Hindlimb muscle (tissue), 1 donor: ENCODE measurements at regions not wholly inside any gene's neighbourhood (a gene's known extent, or its start where the extent isn't known, plus 50 kb on each side); places are given as distances from the start of the nearest gene placed in this dataset.

Experiments
- DNase-seq: peaks from one replicate; pipeline ENCODE4 v3.0.0-alpha.2; 2013

DNA sequence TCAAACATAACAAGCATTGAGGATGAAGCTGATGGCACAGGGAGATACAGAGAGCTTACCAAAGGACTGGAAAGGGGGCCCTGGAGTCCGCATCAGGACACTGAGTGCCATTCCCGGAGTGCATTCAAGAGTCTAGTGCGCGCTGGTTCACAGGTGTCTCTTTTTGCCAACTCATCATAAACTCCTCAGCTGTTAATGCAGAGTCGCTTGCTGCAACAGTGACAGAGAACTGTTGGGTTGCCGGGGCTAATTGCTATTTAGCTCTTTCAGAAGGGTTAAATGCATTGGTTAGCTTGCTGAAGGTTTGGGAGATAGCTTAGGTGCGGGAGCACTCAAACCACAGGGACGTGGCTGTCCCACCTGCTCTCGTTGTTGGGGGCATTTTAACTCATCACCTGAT, 1091.6 kb upstream of the EEF2KMT start:
- DNase-seq = no peak

DNA sequence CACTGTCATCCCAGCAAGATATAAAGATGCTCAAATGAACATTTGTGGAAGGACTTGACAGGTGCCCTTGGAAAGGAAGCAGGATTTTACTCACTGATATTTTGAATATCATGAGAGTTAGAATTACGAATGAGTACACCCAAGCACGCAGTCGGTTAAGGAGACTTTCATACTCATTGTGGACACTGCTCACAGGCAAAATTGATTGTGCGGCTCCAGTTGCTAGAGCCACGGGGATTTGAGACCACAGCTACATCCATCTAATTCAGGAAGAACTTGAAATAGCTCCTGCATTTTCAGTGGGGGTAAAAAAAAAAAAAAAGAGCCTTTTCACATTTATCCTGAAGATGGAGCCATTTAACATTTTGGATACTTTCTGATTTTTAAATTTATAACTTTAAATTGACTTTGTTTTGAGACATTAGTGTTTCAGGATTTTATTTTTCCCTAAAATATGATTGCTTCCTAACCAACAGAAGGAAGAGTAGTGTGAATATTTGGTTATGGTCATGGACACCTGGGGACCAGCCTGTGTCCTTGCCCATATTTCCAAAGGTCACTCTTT, 1080.1 kb upstream of the EEF2KMT start:
- no peak for DNase-seq

DNA sequence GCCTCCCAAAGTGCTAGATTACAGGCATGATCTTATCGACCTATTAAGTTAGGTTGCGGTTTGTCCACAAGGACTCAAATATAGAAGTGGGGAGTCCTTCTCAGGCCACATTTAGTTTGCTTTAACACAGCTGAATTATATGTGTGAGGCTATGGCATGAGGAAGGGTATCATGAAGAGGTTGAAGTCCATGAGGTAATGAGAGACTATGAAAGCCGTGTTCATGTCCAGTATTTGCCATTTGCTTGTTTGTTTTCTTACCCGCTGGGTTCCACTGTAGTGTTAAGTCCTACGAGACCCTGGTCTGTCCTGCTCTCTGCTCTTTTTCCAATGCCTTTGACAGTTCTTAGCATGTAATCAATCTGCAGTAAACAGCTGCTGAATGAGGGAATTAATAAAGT, 1072.4 kb upstream of the EEF2KMT start:
- no peak for DNase-seq

DNA sequence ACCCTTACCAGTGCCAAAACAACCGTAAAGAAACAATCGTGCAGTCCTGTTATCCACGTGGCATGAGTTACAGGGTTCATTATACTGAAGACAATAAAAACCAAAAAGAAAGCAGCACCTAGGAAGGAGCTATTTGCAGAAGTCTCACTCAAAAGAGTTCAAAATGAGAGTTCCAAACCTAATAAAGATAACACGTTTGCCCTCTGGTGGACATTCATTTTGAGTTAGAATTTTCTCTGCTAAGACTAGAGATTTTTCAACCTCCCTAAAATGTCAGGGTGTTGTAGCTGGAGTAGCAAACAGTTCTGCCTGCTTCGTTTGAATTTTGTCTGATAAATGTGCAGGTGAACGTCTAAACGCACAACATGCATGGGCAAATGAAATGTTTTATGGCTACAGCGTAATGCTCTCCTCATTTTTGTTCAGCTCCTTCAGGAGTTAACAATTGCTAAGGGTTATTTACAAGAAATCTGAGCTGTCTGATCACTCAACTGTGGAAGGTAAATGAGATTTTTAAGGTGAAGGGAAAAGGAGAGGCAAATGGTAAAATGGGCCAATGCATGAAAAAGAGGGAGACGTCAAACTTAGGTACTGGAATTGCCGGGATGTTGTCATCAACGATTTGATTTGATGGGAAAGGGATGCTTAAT, 1067.9 kb upstream of the EEF2KMT start:
- no peak for DNase-seq

DNA sequence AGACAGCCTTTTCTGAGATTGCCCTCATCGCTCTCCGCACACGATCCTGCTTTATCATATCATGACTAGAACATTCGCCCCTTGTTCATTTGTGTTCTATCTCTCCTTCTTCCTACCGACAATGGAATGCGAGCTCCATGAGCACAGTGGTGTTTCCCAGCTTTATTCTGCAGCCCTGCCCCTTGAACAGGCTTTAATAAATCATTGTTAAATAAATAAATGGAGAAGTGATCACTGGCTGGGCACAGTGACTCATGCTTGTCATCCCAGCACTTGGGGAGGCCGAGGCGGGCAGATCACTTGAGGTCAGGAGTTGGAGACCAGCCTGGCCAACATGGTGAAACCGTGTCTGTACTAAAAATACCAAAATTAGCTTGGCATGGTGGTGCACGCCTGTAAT, 1063.3 kb upstream of the EEF2KMT start:
- DNase-seq = no peak

DNA sequence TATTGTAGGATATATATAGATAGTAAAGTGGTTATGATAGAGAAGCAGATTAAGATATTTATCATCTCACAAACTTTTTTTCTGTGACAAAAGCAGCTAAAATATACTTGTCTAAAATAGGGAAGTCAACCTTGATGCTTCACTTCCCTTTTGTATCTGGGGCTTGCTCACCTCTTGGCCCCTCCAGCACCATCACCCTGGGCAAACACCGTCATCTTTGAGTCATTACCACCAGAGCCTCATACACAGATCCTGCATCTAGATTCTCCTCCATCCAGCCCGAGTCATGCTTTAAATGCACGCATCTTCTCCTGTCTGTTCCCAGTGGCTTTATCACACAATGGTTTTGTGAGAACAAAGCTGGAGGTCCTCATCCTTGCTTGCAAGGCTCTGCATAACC, 1062.7 kb upstream of the EEF2KMT start:
- DNase-seq = no peak

DNA sequence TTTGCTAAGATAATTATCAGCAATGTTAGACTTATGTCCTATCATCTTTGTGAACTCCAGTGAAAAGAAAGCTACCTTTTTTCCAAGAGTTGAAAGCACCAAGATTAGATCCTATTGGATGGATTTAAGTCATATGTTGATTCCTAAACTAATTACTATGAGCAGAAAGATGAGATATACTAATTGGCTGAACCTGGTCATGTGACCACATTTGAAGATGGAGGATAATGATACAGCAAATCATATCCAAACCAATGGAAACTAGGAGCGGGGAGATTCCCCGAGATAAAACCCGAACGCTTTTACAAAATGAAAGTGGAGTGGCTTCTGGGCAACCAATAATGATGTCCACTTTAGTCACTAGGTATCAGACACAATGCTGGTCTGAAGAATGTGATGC, 1060.2 kb upstream of the EEF2KMT start:
- no peak for DNase-seq

DNA sequence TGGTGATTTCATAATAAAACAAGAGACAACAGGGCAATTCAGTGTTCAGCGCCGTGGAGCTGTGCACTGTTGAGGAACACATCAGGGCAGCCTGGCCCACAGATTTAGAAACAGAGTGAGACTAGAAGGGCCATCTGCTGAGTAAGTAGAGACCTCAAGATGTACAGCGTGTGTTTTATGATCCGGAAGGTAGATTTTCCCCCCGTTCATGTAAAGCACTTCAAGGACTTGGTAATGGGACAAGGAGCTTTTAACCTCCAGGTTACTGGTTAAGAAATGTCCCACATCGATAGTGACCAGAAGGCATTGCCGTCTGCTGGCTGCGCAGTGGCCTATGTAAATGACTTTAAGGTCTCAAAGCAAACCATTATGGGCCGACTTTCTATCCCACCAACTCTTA, 1057.7 kb upstream of the EEF2KMT start:
- DNase-seq = no peak

DNA sequence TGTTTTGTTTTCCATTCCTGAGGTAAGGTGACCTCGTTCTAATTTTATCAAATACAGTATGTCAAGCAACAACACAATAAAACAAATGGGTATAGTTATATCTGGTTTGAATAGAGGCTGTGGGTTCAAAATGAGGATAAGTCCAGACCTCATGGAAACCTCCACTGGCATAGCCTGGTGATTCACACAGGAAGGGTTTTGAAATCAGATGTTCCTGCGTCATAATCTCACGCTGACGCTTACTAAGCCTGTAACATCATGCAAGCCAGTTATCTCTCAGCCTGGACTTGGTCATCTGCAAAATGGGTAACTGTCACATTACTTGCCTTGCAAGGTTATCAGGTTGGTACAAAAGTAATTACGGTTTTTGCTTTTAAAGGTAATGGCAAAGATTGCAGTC, 1056.3 kb upstream of the EEF2KMT start:
- no peak for DNase-seq

DNA sequence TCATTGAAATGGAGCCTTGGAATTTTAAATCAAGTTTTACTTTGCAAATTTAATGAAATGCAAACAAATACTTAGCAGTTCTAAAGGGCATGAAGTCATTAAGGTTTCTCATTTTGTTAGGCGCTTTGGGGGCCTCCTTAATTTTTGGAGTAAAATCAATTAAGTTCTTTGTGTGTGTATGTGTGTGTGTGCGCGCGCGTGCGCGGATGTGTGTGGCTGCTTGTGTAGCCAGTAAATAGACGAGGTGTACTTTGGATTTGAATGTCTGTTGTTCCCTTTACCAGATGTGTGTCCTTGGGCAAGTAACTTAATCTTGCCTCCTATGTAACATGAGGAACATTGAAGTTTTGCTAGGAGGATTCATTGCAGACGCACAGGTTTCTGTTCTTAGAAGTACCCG, 1051.4 kb upstream of the EEF2KMT start:
- DNase-seq = no peak

DNA sequence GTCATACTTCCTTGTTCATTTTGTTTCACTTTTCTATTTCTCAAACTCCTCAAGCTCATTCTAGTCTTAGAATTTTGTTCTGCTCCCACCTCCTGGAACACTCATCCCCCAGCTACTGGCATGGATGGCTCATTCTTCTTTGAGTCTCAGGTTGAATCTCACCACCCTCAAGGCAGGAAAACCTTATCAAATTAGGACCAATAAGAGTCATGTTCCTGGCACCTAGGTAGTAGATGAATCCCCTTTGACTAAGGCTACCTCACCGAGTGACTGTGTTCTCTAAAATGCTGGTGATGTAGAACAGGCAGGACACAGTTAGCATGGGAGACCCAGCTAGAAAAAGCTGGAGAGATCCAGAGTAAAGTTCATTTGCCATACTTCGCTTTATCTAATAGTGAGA, 1050.8 kb upstream of the EEF2KMT start:
- no peak for DNase-seq

DNA sequence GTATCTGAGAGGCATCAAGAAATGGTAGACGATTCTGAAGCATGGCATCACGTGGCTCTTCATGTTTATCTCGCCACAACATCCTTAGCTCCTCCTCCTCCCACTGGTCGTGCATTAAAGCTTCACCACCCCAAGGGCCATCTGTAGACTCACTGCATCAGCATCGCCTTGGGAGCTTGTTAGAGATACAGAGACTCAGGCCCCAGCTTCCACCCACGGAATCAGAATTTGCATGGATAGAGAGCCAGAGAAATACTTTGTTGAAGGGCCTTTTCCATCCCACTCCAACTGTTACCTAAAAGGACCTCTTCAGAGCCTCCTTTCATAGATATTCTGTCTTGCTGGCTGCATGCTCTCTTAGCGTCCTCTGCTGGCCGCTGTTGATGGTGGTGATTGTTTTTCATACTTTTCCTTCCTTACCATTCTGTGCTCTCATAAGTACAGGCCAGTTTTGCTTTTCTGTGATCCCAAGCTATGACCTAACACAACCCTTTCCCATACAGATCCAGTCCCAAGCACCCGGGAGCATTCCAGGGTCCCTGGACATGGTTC, 1049.4 kb upstream of the EEF2KMT start:
- no peak for DNase-seq

DNA sequence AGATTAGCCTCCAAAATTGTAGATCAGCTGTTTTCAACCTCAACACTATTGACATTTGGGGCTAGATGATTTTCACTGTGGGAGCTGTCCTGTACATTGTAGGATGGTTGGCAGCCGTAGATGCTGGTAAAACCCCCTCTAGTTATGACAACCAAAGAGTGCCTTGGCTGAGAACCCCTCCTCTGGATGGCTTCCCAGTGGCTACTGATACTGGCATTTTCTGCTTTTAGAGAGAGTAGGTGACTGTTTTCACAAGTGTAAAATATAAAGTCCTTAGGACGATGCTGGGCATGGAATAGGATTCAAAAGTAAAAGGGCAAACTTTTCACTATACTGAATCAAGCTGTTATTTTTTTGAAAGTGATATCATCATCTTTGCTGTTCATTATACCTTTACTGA, 1048.8 kb upstream of the EEF2KMT start:
- no peak for DNase-seq

DNA sequence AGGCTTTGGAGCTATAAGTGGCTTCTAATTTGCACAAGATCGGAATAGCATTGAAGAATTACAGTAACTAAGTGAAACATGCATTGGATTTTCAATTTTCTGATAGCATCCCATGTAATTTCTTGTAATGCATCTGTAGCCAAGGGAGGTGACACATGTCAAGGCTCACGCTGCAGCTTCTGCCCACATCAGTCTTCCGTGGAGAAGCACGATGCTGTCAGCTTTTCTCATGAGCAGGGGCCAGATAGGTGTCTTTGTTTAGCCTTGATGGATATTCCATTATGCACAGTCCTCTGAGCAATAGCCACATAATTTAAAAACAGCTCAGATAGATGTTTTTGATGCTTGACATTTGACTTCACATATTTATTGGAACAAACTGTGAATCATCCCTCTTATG, 1046.9 kb upstream of the EEF2KMT start:
- no peak for DNase-seq

DNA sequence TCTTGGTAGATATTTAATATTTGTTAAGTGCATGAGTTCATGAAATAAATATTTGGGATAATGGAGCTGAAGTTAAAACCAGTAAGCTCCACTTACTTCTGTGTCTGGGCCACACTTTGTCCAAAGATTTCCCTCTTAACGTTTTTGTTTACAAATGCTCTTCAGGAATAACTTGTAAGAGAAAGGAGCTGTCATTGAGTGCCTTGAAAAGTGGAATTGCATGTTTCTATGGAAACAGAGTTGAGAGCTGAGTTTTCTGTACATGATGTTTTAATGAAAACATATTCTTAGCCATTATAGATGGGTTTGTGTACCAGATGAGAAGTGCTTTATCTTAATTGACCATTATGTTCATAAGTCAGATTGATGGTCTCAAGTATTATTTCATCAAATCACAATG, 1045.4 kb upstream of the EEF2KMT start:
- no peak for DNase-seq

DNA sequence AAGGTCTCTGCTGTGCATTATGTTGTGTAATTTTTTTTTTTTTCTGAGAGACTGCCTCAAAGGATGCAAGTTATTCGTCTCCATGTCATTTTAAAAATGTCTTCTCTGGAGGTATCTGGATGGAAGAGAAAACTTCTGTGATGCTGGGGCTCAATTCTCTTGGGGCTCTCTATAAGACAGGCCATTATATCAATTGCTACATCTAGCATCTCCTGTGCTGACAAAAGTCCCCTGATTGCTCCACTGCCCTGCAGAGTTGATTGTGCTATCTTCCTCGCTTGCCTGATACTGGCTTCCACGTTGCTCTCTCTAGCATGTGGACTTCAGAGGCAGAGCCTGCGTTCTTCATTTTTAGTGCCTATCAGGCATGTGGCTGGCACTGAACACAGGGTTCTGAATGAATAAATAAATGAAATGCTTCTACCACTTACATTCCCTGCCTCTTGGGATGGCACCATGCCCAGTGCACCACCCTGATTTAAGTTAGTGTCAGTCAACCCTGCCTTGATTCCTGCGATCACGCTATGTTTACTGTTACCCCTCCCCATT, 1035.5 kb upstream of the EEF2KMT start:
- no peak for DNase-seq

DNA sequence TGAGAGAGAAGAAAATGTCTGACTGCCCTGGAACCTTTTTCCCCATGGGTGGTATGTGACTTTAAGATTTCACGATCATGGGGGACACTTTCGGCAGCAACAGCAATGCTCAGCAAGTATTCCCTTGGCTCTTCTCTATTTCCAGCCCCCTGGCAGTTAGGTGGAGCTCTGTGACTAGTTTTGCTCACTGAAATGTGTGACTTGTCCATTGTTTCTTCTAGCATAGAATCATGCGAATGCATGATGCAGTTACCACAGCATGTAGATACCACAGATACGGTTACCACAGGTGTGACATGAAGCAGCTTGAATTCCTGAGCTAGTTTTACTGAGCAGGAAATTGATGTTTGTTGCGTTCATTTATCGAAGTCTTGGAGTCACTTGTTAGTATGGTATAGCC, 1034.5 kb upstream of the EEF2KMT start:
- DNase-seq = no peak

DNA sequence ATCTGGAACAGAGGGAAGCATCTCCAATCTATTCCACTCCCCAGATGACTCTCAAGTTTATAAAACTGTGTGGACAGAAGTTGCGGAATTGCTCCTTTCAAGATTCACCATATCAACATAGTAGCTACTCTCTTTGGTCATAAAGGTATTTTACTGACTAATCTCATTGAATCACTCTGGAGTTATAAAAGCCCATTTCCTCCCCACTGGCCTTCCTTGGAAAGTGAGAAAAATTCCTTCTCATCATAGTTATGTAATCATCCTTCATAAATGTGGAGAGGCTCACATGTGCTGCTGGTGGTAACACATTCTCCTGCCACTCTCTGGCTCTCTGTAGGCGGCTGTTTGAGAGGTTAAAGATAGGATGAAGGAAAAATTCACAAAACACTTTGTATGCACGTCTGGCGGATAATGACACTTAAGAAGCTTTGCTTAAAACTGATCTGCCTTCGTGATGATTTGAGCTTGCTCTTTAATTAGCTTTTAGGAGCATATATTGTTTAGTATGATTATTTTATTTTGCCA, 1034.0 kb upstream of the EEF2KMT start:
- no peak for DNase-seq

DNA sequence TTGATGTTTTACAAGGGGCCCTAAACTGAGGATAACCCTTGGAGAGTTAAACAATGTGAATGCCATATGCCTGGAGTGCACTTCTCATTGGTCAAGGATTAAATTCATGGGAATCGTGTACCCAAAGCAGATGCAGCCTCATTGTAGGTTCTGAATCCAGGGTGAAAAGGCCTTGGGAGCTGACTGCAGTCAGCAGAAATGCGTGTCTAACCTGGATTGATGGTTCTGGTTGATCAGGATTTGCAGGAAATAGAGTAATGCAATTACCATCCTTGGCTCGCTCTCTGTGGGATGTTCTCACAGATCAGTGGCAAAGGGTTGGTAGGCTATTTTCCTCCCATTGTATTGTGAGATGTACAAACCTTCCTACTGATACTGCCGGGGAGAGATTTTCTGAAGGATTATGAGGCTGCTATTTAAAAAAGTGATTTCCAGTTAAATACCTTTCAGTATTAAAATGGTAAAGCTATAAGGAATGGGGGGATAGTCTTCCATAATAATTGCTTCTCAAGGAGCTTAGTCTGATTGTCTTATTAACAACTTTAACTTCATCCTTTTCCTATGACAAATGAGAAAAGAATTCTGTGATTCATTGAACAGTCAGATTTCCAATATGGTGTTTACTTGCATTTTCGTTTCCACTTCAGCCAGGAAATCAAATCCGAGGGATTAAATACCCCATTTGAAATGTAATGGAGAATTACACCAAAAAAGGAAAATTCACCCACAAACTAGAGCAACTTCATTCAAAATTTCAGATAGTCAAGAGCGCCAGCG, 1028.1 kb upstream of the EEF2KMT start:
- no peak for DNase-seq

DNA sequence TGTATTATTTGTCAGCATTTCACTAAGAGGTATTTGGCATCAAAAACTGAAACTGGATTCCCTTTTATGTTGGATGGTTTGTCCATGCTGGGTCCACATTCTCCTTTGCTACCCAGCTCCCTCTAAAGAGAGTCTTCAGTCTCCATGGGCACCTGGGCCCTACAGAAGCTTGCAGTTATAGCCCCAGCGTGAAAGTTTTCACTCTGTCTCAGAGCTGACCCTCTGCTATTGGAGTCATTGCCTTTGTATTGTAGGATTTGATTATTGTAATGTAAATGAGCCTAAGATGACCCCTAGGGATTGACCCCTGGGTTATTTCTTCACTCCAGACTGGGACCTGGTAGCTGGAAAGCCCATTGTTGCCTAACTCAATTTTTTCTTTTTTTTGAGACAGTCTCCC, 1026.5 kb upstream of the EEF2KMT start:
- no peak for DNase-seq

DNA sequence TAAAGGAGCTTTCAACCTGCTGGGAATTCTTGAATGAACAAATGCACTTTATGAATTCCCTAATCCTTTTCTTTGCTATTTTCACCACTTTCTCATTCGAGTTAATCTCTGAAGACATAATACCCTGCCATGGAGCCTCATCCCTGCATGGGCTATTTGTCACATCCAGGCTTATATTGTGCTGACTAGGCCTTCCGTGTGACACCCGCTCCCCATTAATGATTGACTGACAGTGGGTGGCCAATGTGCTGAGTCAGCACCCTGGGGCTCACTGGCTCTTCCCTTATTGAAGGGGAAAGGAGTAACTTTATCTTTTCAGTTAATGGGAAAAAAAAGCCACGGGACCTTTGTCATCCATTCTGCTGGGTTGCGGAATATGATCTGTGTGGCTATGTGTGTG, 1024.8 kb upstream of the EEF2KMT start:
- DNase-seq = no peak

DNA sequence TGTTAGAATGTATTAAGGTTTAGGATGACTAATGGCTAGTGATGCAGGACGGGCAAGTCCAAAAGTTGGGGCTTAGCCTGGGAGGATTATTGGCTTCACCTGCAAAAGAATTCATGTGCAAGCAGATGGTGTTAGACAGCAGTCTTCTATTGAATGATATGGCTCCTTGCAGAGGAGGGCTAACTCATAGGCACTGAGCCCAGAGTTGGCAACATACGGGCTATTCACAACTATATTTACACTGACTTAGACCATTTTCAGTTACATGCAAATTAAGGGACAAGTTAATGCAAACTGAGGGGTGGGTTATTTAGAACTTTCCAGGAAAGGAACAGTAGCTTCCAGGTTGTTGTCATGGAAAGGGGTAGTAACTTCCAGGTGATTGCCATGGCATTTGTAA, 1017.1 kb upstream of the EEF2KMT start:
- no peak for DNase-seq

DNA sequence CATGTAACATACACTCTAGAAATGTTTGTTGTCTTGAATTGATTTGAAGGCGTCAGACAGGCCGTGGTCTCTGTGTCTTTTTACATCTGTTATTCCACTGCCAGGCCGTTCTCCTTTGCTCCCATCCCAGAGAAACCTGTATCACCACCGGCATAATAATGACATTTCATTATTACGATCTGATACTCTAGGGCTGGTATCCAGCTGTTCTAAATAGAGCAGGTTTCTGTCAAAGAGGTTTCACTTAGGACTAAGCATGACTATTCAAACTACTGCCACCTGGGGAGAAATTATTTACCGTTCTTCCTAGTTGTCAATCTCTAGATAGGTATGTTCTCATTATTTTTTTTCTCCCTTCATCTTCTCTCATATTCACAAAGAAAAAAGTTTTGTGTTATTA, 1016.2 kb upstream of the EEF2KMT start:
- DNase-seq = no peak
